Glutamatergic neuron (in vitro differentiated cells): ENCODE measurements at regions not wholly inside any gene's neighbourhood (a gene's known extent, or its start where the extent isn't known, plus 50 kb on each side); places are given as distances from the start of the nearest gene placed in this dataset.

Experiments
- DNase-seq: peaks from one replicate; pipeline ENCODE4 v3.0.0; 2022
- H3K27ac Mint-ChIP-seq: one replicate; pipeline ENCODE4 v1.8.0; 2020; ENCODE audit warnings: mild to moderate bottlenecking, mixed read lengths, inconsistent platforms; ENCODE audit not compliant: unreplicated experiment
- H3K27me3 Mint-ChIP-seq: one replicate; pipeline ENCODE4 v1.8.0; 2020; ENCODE audit warnings: mild to moderate bottlenecking, moderate library complexity, mixed read lengths, inconsistent platforms; ENCODE audit not compliant: unreplicated experiment
- H3K36me3 Mint-ChIP-seq: one replicate; pipeline ENCODE4 v1.8.0; 2020; ENCODE audit warnings: mild to moderate bottlenecking, mixed read lengths, inconsistent platforms; ENCODE audit not compliant: unreplicated experiment
- H3K4me1 Mint-ChIP-seq: one replicate; pipeline ENCODE4 v1.8.0; 2020; ENCODE audit warnings: mild to moderate bottlenecking, low read depth, mixed read lengths, inconsistent platforms; ENCODE audit not compliant: unreplicated experiment
- H3K4me3 Mint-ChIP-seq: one replicate; pipeline ENCODE4 v1.8.0; 2020; ENCODE audit warnings: mild to moderate bottlenecking, mixed read lengths, inconsistent platforms; ENCODE audit not compliant: unreplicated experiment
- H3K9me3 Mint-ChIP-seq: one replicate; pipeline ENCODE4 v1.8.0; 2020; ENCODE audit warnings: mild to moderate bottlenecking, moderate library complexity, mixed read lengths, inconsistent platforms; ENCODE audit not compliant: unreplicated experiment
- CTCF ChIP-seq: fragments of 200-600 bp; sonication (generic); IDR thresholded peaks from one replicate; pipeline ENCODE4 v1.5.0; 2021; ENCODE audit not compliant: partially characterized antibody, unreplicated experiment

GRCh38 chr1:199857516-199857915, 170.0 kb upstream of the NR5A2 start:
- H3K4me1 Mint-ChIP-seq, result peaks cover 3% of the 10 kb centered on the region
- DNase-seq, result no peak
- H3K27ac Mint-ChIP-seq, result no peak overlapping the region
- H3K36me3 Mint-ChIP-seq, result no peaks in the 10 kb centered on the region
- H3K9me3 Mint-ChIP-seq, result no peaks in the 10 kb centered on the region
- TF ChIP-seq CTCF, result no peak
- no peaks in the 10 kb centered on the region for H3K27me3 Mint-ChIP-seq
- H3K4me3 Mint-ChIP-seq, result no peak overlapping the region

- Mint-ChIP-seq H3K4me1 (peaks cover 3% of the 10 kb centered on the region), H3K4me3 (no peak overlapping the region), H3K36me3 (no peaks in the 10 kb centered on the region), H3K9me3 (no peaks in the 10 kb centered on the region), H3K27ac (no peak overlapping the region), H3K27me3 (no peaks in the 10 kb centered on the region)
- TF ChIP-seq CTCF, result no peak
- DNase-seq, result no peak
Observed at GRCh38 chr1:199858171-199858570, 169.3 kb upstream of the NR5A2 start.

GRCh38 chr1:199858856-199859255, 168.7 kb upstream of the NR5A2 start:
- no peak overlapping the region for H3K27ac Mint-ChIP-seq

GRCh38 chr1:199859491-199859933, 168.0 kb upstream of the NR5A2 start:
- no peak for TF ChIP-seq CTCF
- no peak overlapping the region for H3K4me3 Mint-ChIP-seq
- no peak overlapping the region for H3K27ac Mint-ChIP-seq
- no peak for DNase-seq
- peaks cover 3% of the 10 kb centered on the region for H3K4me1 Mint-ChIP-seq
- peaks cover under 1% of the 10 kb centered on the region for H3K27me3 Mint-ChIP-seq
- no peaks in the 10 kb centered on the region for H3K36me3 Mint-ChIP-seq
- no peaks in the 10 kb centered on the region for H3K9me3 Mint-ChIP-seq

More at GRCh38 chr1:199858856-199859255, 168.7 kb upstream of the NR5A2 start:
- no peak for TF ChIP-seq CTCF
- H3K9me3 Mint-ChIP-seq, result no peaks in the 10 kb centered on the region
- peaks cover 3% of the 10 kb centered on the region for H3K4me1 Mint-ChIP-seq
- H3K36me3 Mint-ChIP-seq, result no peaks in the 10 kb centered on the region
- H3K4me3 Mint-ChIP-seq, result no peak overlapping the region
- DNase-seq, result no peak
- no peaks in the 10 kb centered on the region for H3K27me3 Mint-ChIP-seq

GRCh38 chr1:199861020-199861795, 166.3 kb upstream of the NR5A2 start:
- no peak for DNase-seq
- Mint-ChIP-seq H3K9me3 (no peaks in the 10 kb centered on the region), H3K4me3 (no peak overlapping the region), H3K27ac (no peak overlapping the region), H3K36me3 (no peaks in the 10 kb centered on the region), H3K27me3 (peaks cover 2% of the 10 kb centered on the region), H3K4me1 (peaks cover 3% of the 10 kb centered on the region)
- TF ChIP-seq CTCF, result no peak
